ENCODE measurements at regions not wholly inside any gene's neighbourhood (a gene's known extent, or its start where the extent isn't known, plus 50 kb on each side); places are given as distances from the start of the nearest gene placed in this dataset.

DNA sequence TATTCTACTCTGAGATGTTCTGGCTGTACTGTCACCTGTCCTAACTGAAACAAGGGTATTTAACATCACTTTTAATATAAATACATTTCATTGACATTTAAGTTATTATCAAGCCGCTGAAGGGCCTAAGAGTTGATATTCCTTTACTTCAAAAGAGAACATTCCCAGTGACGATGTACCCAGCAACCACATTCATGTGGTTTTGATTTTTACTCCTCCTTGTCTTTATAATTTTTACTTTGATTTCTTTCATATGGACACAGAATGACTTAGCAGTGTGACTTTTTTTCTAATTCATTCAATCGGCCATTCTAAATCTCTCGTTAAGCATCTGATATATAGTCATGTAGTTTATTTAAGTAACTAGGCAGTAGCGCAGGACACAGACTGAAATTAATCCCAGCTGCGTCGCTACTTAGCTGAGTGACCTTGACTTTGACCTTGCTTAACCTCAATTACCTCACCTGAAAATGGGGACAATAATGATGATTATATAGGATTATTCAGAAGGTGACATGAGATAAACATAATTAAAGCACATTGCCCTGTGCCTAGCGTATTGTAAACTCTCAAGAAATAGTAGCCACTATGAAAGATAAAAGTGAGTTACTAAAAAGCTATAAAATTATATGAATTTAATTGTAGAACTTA is 476.6 kb downstream of the SETD4 start:
- Mint-ChIP-seq H3K27me3 (ENCODE audit: low read depth in 3 of 3) (peaks cover 0 to 1% (median 0%) of the 10 kb centered on the region in 3 donors), H3K4me3 (no peak overlapping the region), H3K27ac (no peak overlapping the region), H3K4me1 (peaks cover 11% of the 10 kb centered on the region), H3K36me3 (no peaks in the 10 kb centered on the region), H3K9me3 (peaks cover 0 to 2% (median 0%) of the 10 kb centered on the region in 7 donors)
- TF ChIP-seq, protein P1, sequence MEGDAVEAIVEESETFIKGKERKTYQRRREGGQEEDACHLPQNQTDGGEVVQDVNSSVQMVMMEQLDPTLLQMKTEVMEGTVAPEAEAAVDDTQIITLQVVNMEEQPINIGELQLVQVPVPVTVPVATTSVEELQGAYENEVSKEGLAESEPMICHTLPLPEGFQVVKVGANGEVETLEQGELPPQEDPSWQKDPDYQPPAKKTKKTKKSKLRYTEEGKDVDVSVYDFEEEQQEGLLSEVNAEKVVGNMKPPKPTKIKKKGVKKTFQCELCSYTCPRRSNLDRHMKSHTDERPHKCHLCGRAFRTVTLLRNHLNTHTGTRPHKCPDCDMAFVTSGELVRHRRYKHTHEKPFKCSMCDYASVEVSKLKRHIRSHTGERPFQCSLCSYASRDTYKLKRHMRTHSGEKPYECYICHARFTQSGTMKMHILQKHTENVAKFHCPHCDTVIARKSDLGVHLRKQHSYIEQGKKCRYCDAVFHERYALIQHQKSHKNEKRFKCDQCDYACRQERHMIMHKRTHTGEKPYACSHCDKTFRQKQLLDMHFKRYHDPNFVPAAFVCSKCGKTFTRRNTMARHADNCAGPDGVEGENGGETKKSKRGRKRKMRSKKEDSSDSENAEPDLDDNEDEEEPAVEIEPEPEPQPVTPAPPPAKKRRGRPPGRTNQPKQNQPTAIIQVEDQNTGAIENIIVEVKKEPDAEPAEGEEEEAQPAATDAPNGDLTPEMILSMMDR (IDR thresholded peaks at IDR 0.05) = no peak
- no peaks in the 10 kb centered on the region for H3K4me1 ChIP-seq (ENCODE audit: control insufficient read depth in 1 of 2, insufficient read depth in 2 of 2, low read length in 2 of 2)
- H3K4me3 ChIP-seq (replicated peaks in 1 of 3; ENCODE audit: low read depth in 2 of 3, low read length in 3 of 3) = no peak overlapping the region
- no peaks in the 10 kb centered on the region for H3K36me3 ChIP-seq (replicated peaks in 1 of 2; ENCODE audit: control insufficient read depth in 1 of 2, insufficient read depth in 2 of 2, low read length in 2 of 2)
- H3K27ac ChIP-seq (ENCODE audit: low read depth in 1 of 2, low read length in 2 of 2) = no peak overlapping the region
- no peaks in the 10 kb centered on the region for H3K27me3 ChIP-seq (ENCODE audit: control insufficient read depth in 2 of 2, insufficient read depth in 2 of 2, low read length in 2 of 2)
- no CpG with 5 or more reads among the region's 8 CpGs for WGBS (ENCODE audit: insufficient coverage)
- no peak for DNase-seq
- no peaks in the 10 kb centered on the region for H4K20me1 ChIP-seq (ENCODE audit: insufficient read depth, low read length)
- intact Hi-C loops (cut with micrococcal nuclease) = no loop called here
- no peak overlapping the region for H3K9ac ChIP-seq (ENCODE audit: insufficient read depth, low read length, poor library complexity, severe bottlenecking)
- no peaks in the 10 kb centered on the region for H3K9me3 ChIP-seq (replicated peaks in 1 of 2; ENCODE audit: control insufficient read depth in 1 of 2, insufficient read depth in 1 of 2, low read length in 2 of 2)
- H3K4me2 ChIP-seq (replicated peaks; ENCODE audit: extremely low read depth, low read length, poor library complexity, severe bottlenecking) = no peak overlapping the region
- no peak overlapping the region for H2AFZ ChIP-seq (ENCODE audit: insufficient read depth, low read depth, low read length, poor library complexity, severe bottlenecking)
- no peaks in the 10 kb centered on the region for H3K79me2 ChIP-seq (ENCODE audit: insufficient read depth, low read length)

- Histone ChIP-seq H3K4me3 (replicated peaks in 1 of 3; ENCODE audit: low read depth in 2 of 3, low read length in 3 of 3) (no peak overlapping the region), H3K27ac (ENCODE audit: low read depth in 1 of 2, low read length in 2 of 2) (no peak overlapping the region), H3K4me1 (ENCODE audit: control insufficient read depth in 1 of 2, insufficient read depth in 2 of 2, low read length in 2 of 2) (no peaks in the 10 kb centered on the region), H2AFZ (ENCODE audit: insufficient read depth, low read depth, low read length, poor library complexity, severe bottlenecking) (no peak overlapping the region), H3K36me3 (replicated peaks in 1 of 2; ENCODE audit: control insufficient read depth in 1 of 2, insufficient read depth in 2 of 2, low read length in 2 of 2) (no peaks in the 10 kb centered on the region), H3K27me3 (ENCODE audit: control insufficient read depth in 2 of 2, insufficient read depth in 2 of 2, low read length in 2 of 2) (no peaks in the 10 kb centered on the region), H3K79me2 (ENCODE audit: insufficient read depth, low read length) (no peaks in the 10 kb centered on the region), H3K4me2 (replicated peaks; ENCODE audit: extremely low read depth, low read length, poor library complexity, severe bottlenecking) (no peak overlapping the region), H4K20me1 (ENCODE audit: insufficient read depth, low read length) (no peaks in the 10 kb centered on the region), H3K9ac (ENCODE audit: insufficient read depth, low read length, poor library complexity, severe bottlenecking) (no peak overlapping the region), H3K9me3 (replicated peaks in 1 of 2; ENCODE audit: control insufficient read depth in 1 of 2, insufficient read depth in 1 of 2, low read length in 2 of 2) (no peaks in the 10 kb centered on the region)
- no CpG with 5 or more reads among the region's 1 CpG for WGBS (ENCODE audit: insufficient coverage)
- Mint-ChIP-seq H3K36me3 (no peaks in the 10 kb centered on the region), H3K4me1 (peaks cover 11% of the 10 kb centered on the region), H3K27me3 (ENCODE audit: low read depth in 3 of 3) (peaks cover 0 to 1% (median 0%) of the 10 kb centered on the region in 3 donors), H3K4me3 (no peak overlapping the region), H3K9me3 (peaks cover 0 to 4% (median 0%) of the 10 kb centered on the region in 7 donors), H3K27ac (peak overlapping the region in 1 of 7 donors; percentile 15)
- intact Hi-C loops (cut with micrococcal nuclease) = no loop called here
- peak in 1 of 3 donors; percentile 10 for DNase-seq
- TF ChIP-seq, protein P1 (IDR thresholded peaks at IDR 0.05) = no peak
Measured at GRCh38 chr21:35582731-35583130, 477.6 kb downstream of the SETD4 start.

Data from CD14-positive monocyte (primary cell).